ENCODE measurements at regions not wholly inside any gene's neighbourhood (a gene's known extent, or its start where the extent isn't known, plus 50 kb on each side); places are given as distances from the start of the nearest gene placed in this dataset.

DNA sequence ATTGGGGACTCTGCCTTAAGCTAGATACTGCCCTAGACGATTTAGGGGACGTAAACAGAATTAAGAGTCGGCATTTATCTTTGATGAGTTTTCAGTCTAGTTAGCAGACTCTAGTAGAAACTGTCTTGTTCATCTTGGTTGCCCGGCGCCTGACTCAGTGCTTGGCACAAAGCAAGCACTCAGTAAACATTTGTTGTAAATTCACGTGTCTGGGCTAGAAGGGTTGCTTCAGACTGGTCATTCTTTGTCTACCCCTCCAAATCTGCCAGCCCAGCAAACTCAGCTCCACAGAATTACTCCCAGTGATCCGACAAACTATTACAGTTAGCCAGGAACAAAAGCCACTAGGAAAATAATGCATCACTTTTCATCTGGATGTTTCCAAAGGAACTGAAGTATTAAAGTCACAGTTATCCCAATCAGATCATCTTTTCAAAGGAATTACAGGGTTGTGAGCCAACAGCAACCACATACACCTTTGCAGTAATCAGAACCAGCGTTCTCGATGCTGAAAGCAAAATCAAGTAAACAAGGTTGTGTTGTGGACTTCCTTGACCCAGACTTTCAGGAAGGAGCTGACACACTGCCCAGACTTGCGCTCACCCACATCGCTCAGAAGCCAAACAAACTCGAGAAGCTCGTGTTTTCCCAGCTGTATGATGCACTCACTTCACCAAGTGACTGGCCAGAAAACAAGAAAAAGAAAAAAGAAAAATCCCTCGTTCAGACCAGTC, 66.5 kb upstream of the GADD45A start:
- no peak for TF ChIP-seq CTCF (IDR thresholded peaks at IDR 0.05; ENCODE audit: low read depth, low read length)
- no peak for TF ChIP-seq POLR2A (IDR thresholded peaks at IDR 0.05; ENCODE audit: extremely low read depth, insufficient read length)
